IPS-20b (cell line): ENCODE measurements at regions not wholly inside any gene's neighbourhood (a gene's known extent, or its start where the extent isn't known, plus 50 kb on each side); places are given as distances from the start of the nearest gene placed in this dataset.

ENCODE experiments used
- H3K27ac ChIP-seq: one replicate; pipeline ENCODE4 v1.5.1; 2013; ENCODE audit warnings: low read length
- H3K27me3 ChIP-seq: 2 replicates; pipeline ENCODE4 v1.6.1; 2013; ENCODE audit warnings: mild to moderate bottlenecking, low read length, inconsistent platforms; ENCODE audit not compliant: insufficient read depth
- H3K36me3 ChIP-seq: 2 replicates; pipeline ENCODE4 v1.6.1; 2013; ENCODE audit warnings: low read depth, mild to moderate bottlenecking, inconsistent platforms, low read length, moderate library complexity; ENCODE audit not compliant: insufficient read depth
- H3K4me1 ChIP-seq: 2 replicates; pipeline ENCODE4 v1.6.1; 2013; ENCODE audit warnings: mild to moderate bottlenecking, control low read depth, inconsistent platforms, low read length, moderate library complexity; ENCODE audit not compliant: insufficient read depth
- H3K4me3 ChIP-seq: 2 replicates; pipeline ENCODE4 v1.5.1; 2013; ENCODE audit warnings: mild to moderate bottlenecking, low read length, inconsistent platforms
- H3K9ac ChIP-seq: 2 replicates; pipeline ENCODE4 v1.6.1; 2013; ENCODE audit warnings: low read depth, mild to moderate bottlenecking, inconsistent platforms, low read length, moderate library complexity
- H3K9me3 ChIP-seq: 2 replicates; pipeline ENCODE4 v1.6.1; 2013; ENCODE audit warnings: mild to moderate bottlenecking, low read depth, low read length, inconsistent platforms; ENCODE audit not compliant: insufficient read depth

DNA sequence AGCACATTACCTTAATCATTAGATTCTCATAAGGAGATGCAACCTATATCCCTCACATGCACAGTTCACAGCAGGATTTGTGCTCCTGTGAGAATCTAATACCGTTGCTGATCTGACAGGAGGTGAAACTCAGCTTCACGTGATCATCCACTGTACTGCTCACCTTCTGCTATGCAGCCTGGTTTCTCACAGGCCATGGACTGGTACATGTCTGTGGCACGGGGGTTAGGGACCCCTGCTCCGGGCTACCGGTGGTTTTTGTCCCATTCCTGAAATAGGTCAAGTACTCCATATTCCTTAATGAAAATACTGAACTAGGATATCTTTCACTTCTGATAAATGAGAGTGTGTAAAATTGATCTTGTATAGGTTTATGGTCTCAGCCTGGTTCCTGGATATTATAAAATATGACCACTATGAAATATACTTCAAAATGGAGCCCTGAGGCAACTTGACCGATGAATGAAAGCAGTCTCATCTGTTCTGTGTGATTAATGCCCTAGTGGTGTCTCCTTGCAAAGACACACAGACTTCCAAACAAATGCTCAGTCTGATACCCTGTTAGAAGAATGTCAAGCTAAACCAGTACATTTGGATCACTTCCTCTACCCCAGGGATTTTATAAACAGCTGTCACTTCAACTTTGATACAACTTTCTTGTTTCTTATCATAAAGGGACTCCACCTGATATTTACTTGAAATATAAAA, 492.9 kb upstream of the ANO3 start:
- Histone ChIP-seq H3K4me3 (no peak overlapping the region), H3K27me3 (no peaks in the 10 kb centered on the region), H3K4me1 (no peaks in the 10 kb centered on the region), H3K36me3 (no peaks in the 10 kb centered on the region), H3K9ac (no peak overlapping the region), H3K9me3 (no peaks in the 10 kb centered on the region), H3K27ac (no peak overlapping the region)

DNA sequence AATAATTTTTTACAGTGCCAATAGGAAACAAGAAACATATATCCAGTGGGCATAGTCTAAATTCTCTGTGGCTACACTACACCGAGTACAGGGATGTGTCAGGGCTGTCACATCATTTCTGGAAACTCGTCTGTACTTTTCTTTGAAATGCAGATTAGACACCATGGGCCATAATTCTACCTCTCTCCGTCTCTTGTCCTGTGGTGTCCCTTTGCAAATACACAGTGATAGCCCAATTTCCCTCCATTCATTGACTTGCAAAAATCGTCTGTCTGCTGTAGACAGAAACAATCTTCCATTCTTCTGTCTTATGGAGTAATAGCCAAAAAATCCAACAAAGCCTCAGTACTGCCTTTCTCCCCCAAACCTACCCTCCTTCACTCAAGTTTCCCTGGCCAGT, 487.1 kb upstream of the ANO3 start:
- H3K27ac ChIP-seq, result no peak overlapping the region
- no peaks in the 10 kb centered on the region for H3K36me3 ChIP-seq
- no peak overlapping the region for H3K4me3 ChIP-seq
- no peaks in the 10 kb centered on the region for H3K27me3 ChIP-seq
- H3K4me1 ChIP-seq, result 0 out of 2 replicates have a peak, but pooled peaks cover 3% of the 10 kb centered on the region
- no peaks in the 10 kb centered on the region for H3K9me3 ChIP-seq
- H3K9ac ChIP-seq, result no peak overlapping the region

GRCh38 chr11:25855916-25856315, 476.0 kb upstream of the ANO3 start:
- Histone ChIP-seq H3K4me1 (no peaks in the 10 kb centered on the region), H3K36me3 (no peaks in the 10 kb centered on the region), H3K4me3 (no peak overlapping the region), H3K9ac (no peak overlapping the region), H3K9me3 (no peaks in the 10 kb centered on the region), H3K27me3 (no peaks in the 10 kb centered on the region), H3K27ac (no peak overlapping the region)

- Histone ChIP-seq H3K36me3 (no peaks in the 10 kb centered on the region), H3K4me1 (no peaks in the 10 kb centered on the region), H3K9me3 (no peaks in the 10 kb centered on the region), H3K27me3 (no peaks in the 10 kb centered on the region), H3K4me3 (no peak overlapping the region), H3K9ac (no peak overlapping the region), H3K27ac (no peak overlapping the region)
These were observed 472.2 kb upstream of the ANO3 start for GRCh38 chr11:25859776-25860175.

DNA sequence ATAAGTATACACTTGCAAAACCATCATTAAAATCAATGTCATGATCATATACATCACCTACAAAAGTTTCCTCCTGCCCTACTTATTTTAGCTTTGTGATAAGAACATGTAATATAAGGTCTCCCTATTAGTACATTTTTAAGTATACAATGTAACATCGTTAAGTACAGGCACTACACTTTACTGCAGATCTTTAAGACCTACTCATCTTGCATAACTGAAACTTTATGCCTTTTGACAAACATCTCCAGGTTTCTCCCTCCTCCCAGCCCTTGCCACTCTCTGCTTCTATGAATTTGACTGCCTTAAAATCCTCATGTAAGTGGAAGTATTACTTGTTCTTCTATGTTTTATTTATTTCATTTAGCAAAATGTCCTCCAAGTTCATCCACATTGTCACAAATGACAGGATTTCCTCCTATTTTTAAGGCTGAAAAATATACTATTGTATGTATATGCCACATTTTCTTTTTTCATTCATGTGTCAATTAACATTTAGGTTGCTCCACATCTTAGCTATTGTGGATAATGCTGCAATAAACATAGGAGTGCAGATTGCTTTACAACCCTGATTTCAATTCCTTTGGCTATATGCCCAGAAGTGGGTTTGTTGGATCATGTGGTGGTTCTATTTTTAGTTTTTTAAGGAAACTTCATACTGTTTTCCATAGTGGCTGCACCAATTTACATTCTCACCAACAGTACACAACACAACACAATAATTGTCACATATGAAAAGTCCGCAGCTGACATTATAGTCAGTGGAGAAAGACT, 471.1 kb upstream of the ANO3 start:
- no peaks in the 10 kb centered on the region for H3K36me3 ChIP-seq
- no peak overlapping the region for H3K9ac ChIP-seq
- H3K9me3 ChIP-seq, result no peaks in the 10 kb centered on the region
- H3K4me3 ChIP-seq, result no peak overlapping the region
- H3K27ac ChIP-seq, result no peak overlapping the region
- H3K27me3 ChIP-seq, result no peaks in the 10 kb centered on the region
- no peaks in the 10 kb centered on the region for H3K4me1 ChIP-seq

DNA sequence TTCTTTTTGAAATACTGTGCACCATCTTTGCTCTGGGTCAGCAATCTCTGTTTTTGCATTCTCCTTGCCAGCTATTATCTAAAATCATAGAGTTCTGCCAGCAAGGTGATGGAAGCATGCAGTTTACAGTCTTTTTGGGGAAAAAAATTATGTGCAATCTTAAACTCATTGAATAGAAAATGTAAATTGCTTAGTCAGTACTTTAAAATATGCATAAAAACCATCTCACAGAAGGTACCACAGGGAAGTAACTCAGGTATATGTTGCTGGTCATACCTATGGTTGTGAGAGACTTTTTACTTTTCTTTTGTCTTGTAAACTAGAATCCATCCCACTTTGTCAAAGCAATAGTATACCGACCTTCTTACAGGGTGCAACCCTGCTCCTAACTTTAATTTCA, 469.8 kb upstream of the ANO3 start:
- H3K9ac ChIP-seq, result no peak overlapping the region
- H3K27ac ChIP-seq, result no peak overlapping the region
- no peak overlapping the region for H3K4me3 ChIP-seq
- H3K9me3 ChIP-seq, result no peaks in the 10 kb centered on the region
- H3K4me1 ChIP-seq, result no peaks in the 10 kb centered on the region
- H3K36me3 ChIP-seq, result no peaks in the 10 kb centered on the region
- no peaks in the 10 kb centered on the region for H3K27me3 ChIP-seq

GRCh38 chr11:25863986-25864385, 467.9 kb upstream of the ANO3 start:
- Histone ChIP-seq H3K4me1 (no peaks in the 10 kb centered on the region), H3K36me3 (no peaks in the 10 kb centered on the region), H3K27ac (no peak overlapping the region), H3K4me3 (no peak overlapping the region), H3K9me3 (no peaks in the 10 kb centered on the region), H3K27me3 (no peaks in the 10 kb centered on the region), H3K9ac (no peak overlapping the region)

GRCh38 chr11:25876456-25876965, 455.4 kb upstream of the ANO3 start:
- peaks cover 5% of the 10 kb centered on the region; the same call in 1 of the 2 replicates for H3K4me1 ChIP-seq
- H3K36me3 ChIP-seq, result no peaks in the 10 kb centered on the region
- H3K27ac ChIP-seq, result no peak overlapping the region
- no peaks in the 10 kb centered on the region for H3K9me3 ChIP-seq
- no peak overlapping the region for H3K9ac ChIP-seq
- H3K4me3 ChIP-seq, result no peak overlapping the region
- no peaks in the 10 kb centered on the region for H3K27me3 ChIP-seq

- no peaks in the 10 kb centered on the region for H3K9me3 ChIP-seq
- H3K9ac ChIP-seq, result no peak overlapping the region
- no peaks in the 10 kb centered on the region for H3K36me3 ChIP-seq
- H3K27me3 ChIP-seq, result no peaks in the 10 kb centered on the region
- H3K4me1 ChIP-seq, result peaks cover 3% of the 10 kb centered on the region; the same call in 1 of the 2 replicates
- no peak overlapping the region for H3K4me3 ChIP-seq
- H3K27ac ChIP-seq, result no peak overlapping the region
These were observed 445.9 kb upstream of the ANO3 start for GRCh38 chr11:25886036-25886435.

DNA sequence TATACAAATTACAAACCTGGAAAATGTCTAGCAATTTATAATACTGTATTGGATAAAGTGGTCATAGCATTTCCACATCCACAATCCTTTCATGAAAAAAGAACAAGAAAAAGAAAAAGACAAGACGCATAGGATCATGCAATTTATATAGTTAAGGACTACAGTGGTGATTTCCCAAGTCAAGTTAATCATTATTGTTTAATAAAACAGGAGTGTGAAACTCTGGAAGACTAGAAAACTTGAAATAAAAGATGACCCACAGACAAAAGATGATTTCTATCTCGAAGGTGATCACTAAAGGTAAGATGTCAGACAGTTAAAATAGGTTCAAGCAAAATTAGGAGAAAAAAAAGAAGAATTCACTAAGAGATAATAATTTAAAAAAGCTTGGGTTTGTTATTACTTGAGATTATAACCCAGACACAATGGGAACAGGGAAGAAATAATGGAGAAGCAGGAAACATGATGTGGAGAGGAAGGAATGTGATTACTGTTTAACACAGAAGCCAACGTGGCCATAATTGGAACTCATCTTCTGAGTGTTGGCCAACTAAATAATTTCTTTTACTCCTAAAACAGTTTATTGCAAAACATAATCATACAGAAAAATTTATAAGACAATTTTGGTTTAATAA, 441.2 kb upstream of the ANO3 start:
- H3K4me1 ChIP-seq, result peaks cover 3% of the 10 kb centered on the region; the same call in 1 of the 2 replicates

GRCh38 chr11:25891960-25892359, 440.0 kb upstream of the ANO3 start:
- no peak overlapping the region for H3K27ac ChIP-seq
- no peak overlapping the region for H3K4me3 ChIP-seq
- H3K36me3 ChIP-seq, result no peaks in the 10 kb centered on the region
- H3K9ac ChIP-seq, result no peak overlapping the region
- no peaks in the 10 kb centered on the region for H3K9me3 ChIP-seq
- H3K27me3 ChIP-seq, result no peaks in the 10 kb centered on the region
- no peaks in the 10 kb centered on the region for H3K4me1 ChIP-seq

More for the DNA sequence above, 441.2 kb upstream of the ANO3 start:
- Histone ChIP-seq H3K27me3 (no peaks in the 10 kb centered on the region), H3K4me3 (no peak overlapping the region), H3K9me3 (no peaks in the 10 kb centered on the region), H3K27ac (no peak overlapping the region), H3K36me3 (no peaks in the 10 kb centered on the region), H3K9ac (no peak overlapping the region)
